Limb (tissue), 2 donors: ENCODE measurements at regions not wholly inside any gene's neighbourhood (a gene's known extent, or its start where the extent isn't known, plus 50 kb on each side); places are given as distances from the start of the nearest gene placed in this dataset.
"Not testable (repeated sequence)": the region's sequence is repeated elsewhere in the genome, so short reads cannot be mapped to it uniquely, and the experiment has no call there.

Experiments
- DNase-seq, 2 donors: peaks; one replicate each; pipeline ENCODE4 v3.0.0-alpha.2; 2016; ENCODE audit errors: extremely low spot score in 2 of 2

- no peak for DNase-seq
These were observed 390.8 kb upstream of the MON1B start for GRCh38 chr16:76800196-76800595.

GRCh38 chr16:76801357-76801756 is 389.6 kb upstream of the MON1B start:
- no peak for DNase-seq

GRCh38 chr16:76816475-76816874 is 374.5 kb upstream of the MON1B start:
- DNase-seq: no peak

GRCh38 chr16:76818606-76819181 is 372.3 kb upstream of the MON1B start:
- peak in 1 of 2 donors; percentile 70 for DNase-seq

- DNase-seq: no peak
These were observed 371.6 kb upstream of the MON1B start for GRCh38 chr16:76819226-76819916.

- DNase-seq: peak in 1 of 2 donors; percentile 10
These were observed 366.8 kb upstream of the MON1B start for GRCh38 chr16:76824221-76824620.

GRCh38 chr16:76824791-76825190 is 366.2 kb upstream of the MON1B start:
- no peak for DNase-seq

GRCh38 chr16:76835339-76835738 is 355.7 kb upstream of the MON1B start:
- DNase-seq: peak in 1 of 2 donors; percentile 36

GRCh38 chr16:76835779-76836300 is 355.1 kb upstream of the MON1B start:
- peak in 1 of 2 donors; percentile 43 for DNase-seq

- DNase-seq: no peak
These were observed 353.1 kb upstream of the MON1B start for GRCh38 chr16:76837872-76838271.

- no peak for DNase-seq
These were observed 336.8 kb upstream of the MON1B start for GRCh38 chr16:76854234-76854633.

- no peak for DNase-seq
These were observed 334.9 kb upstream of the MON1B start for GRCh38 chr16:76856112-76856511.

GRCh38 chr16:76857402-76857801 is 333.6 kb upstream of the MON1B start:
- no peak for DNase-seq

GRCh38 chr16:76862901-76863300 is 328.1 kb upstream of the MON1B start:
- no peak for DNase-seq

GRCh38 chr16:76866994-76867393 is 324.0 kb upstream of the MON1B start:
- DNase-seq: no peak

- DNase-seq: no peak
These were observed 315.1 kb upstream of the MON1B start for GRCh38 chr16:76875898-76876297.

GRCh38 chr16:76879420-76879819 is 311.6 kb upstream of the MON1B start:
- no peak for DNase-seq

GRCh38 chr16:76880523-76880922 is 310.5 kb upstream of the MON1B start:
- not testable (repeated sequence) for DNase-seq

GRCh38 chr16:76882105-76882504 is 308.9 kb upstream of the MON1B start:
- DNase-seq: no peak

- no peak for DNase-seq
These were observed 307.9 kb upstream of the MON1B start for GRCh38 chr16:76883076-76883475.

GRCh38 chr16:76885776-76886537 is 305.0 kb upstream of the MON1B start:
- DNase-seq: no peak

- DNase-seq: no peak
These were observed 293.2 kb upstream of the MON1B start for GRCh38 chr16:76897816-76898215.
